GM19239 (cell line): ENCODE measurements at regions not wholly inside any gene's neighbourhood (a gene's known extent, or its start where the extent isn't known, plus 50 kb on each side); places are given as distances from the start of the nearest gene placed in this dataset.

Source experiments
- DNase-seq: peaks from one replicate; pipeline ENCODE4 v3.0.0; 2011; ENCODE audit warnings: low spot score; ENCODE audit not compliant: insufficient read length
- FAIRE-seq: peaks from 2 replicates; lab custom pipeline; 2011; peaks lifted over from hg19 to GRCh38; lab: Jason Lieb, UNC

DNA sequence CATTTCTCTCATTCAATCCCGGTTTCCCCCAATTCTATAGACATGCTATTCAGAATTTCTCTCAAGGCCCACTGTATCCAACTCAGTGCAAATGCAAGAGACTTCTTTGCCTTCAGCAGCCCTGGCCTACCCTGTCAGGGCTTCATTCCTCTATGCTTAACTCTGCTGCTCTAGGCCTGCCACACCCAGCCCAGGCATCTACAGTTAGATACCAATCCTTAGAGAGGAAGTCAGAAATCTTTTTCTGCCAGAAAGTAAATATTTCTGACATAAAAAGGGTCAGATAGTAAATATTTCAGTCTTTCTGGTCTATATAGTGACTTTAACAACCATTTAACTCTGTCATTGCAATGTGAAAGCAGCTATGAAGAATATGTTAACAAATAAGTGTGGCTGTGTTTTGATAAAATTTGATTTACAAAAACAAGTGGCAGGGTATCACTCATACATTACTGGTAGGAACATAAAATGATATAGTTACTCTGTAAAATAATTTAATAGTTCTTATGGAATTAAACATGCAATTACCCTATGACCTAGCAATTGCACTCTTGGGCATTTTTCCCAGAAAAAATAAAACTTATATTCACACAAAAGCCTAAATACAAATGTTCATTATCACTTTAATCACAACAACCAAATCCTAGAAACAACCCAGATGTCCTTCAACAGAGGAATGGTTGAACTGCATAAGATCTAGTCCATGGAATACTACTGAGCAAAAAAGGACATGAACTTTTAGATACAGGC, 942.0 kb downstream of the SQOR start:
- DNase-seq (no peak), FAIRE-seq (no peak)

DNA sequence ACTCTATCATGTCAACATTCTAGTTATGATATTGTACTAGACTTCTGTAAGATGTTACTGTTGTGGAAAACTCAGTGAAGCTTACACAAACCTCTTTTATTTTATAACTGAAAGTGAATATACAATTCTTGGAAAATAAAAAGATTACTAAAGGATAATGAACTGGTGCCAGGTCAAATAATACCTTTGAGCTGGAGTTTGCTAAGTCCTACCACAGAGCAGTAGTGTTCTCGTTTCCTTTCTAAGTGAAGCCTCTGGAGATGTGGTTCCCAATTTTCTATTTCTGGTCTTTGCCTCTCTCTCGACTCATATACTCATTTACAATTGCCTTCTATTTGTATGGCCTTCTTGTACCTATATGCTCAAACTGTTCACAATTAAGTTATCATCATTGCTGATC, 942.9 kb downstream of the SQOR start:
- DNase-seq = no peak
- FAIRE-seq = no peak

DNA sequence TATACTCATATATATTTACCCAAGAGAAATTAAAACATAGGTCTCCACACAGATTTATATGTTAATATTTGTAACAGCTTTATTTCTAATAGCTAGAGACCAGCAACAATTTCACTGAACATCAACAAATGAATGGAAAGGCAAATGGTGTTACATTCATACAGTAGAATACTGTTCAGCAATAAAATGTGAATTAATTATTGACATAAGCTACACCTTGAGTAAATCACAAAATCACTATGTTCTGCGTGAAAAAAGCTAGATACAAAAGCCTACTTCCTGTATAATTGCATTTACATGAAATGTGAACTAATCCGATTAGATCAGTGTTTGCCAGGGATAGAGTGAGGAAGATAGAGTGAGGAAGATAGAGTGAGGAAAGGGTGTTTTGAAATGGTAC, 945.7 kb downstream of the SQOR start:
- DNase-seq (no peak), FAIRE-seq (no peak)

DNA sequence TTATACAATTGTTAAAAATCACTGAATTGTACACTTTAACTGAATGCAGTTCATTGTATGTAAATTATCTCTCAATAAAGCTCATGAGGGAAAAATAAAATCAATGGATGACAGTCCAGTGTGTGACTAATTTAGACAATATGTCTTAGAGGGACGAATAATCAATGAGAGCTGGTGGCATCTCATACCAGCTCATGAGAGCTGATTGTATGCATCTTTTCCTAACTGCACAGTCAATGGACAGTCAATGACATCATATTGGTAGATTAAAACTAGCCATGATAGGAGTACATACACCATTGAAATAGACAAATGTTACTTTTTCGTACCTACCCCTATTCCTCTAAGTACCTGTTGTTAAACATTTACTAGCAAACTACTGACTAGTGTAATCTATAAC, 946.1 kb downstream of the SQOR start:
- no peak for DNase-seq
- no peak for FAIRE-seq

DNA sequence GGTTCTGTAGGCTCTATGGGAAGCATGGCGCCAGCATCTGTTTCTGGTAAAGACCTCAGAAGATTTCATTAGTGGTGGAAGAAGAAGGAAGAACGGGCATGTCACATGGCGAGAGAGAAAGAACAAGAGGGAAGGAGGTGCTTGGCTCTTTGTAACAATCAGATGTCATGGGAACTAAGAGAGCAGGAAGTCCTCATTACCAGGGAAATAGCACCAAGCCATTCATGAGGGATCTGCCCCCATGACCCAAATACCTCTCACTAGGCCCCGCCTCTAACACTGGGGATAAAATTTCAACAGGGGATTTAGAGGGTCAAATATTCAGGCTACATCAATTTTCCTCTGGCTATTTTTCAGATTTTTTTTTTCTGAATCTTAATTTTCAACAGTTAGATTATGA, 954.3 kb downstream of the SQOR start:
- FAIRE-seq = no peak
- no peak for DNase-seq

DNA sequence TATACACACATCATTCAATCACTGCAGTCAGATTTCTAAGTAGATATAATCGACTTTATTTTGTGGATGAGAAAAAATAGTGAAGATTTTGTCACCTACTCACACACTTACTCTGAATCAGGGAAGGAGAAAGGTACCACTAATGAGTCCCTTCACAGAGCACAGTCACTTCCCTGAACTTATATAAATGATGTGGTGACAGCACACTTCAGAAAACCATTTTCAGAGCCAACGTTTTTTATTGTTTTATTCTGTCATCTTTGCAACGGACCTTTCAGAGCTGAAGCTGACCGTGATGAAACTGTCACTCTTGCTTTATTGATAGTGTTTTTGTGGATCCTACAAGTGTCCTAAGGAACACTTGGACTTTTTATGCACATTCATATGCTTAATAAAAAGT, 956.6 kb downstream of the SQOR start:
- FAIRE-seq = no peak
- no peak for DNase-seq

DNA sequence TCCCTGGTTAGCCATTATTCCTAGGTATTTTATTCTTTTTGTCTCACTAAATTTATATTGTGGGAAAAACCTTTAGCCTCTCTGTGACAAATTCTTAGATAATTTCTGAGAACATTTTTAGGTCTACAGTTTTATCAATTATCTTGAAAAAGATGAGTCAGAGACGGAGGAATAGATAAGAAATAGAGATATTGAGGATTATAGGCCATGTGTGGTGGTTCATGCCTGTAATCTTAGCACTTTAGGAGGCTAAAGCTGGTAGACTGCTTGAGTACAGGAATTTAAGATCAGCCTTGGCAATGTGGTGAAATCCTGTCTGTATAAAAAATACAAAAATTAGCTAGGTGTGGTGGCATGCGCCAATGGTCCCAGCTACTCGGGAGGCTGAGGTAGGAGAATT, 960.2 kb downstream of the SQOR start:
- no peak for DNase-seq
- no peak for FAIRE-seq

DNA sequence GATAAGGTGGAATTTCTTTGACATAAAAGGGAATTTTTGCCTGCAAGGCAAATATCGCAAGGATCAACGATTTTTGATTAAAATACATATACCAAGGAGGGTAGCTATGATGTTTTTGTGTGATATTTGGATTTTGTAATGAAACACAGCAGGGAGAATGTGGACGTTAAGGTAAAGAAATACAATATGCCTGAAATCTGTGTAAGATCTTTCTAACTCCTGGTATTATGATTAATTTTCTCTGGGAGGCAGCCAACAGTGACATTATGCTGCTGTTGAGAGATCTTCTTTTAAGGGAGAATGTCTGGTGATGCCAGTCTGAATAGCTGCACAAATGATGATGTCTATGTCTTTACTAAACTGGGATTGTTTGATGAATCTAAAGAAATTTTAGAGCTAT, 972.2 kb downstream of the SQOR start:
- no peak for FAIRE-seq
- DNase-seq = no peak

DNA sequence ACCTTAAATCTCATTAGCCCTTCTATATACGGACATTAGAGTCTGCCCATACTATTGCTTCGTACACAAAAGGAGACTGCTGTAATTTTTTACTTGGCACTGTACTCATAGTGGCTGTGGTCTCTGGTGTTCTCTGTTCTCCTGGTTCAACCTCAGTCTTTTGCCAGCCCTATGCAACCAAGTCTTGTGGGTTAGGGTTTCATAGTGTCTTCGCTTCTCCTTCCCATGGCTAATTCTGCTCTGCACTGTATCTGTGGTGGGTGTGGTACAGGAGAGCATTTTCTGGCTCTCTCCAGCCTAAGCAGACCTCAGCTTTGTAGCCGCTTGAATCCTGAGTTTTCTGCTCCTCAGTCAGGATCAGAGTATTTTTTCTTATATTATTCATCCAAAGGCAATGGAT, 981.2 kb downstream of the SQOR start:
- no peak for DNase-seq
- no peak for FAIRE-seq

DNA sequence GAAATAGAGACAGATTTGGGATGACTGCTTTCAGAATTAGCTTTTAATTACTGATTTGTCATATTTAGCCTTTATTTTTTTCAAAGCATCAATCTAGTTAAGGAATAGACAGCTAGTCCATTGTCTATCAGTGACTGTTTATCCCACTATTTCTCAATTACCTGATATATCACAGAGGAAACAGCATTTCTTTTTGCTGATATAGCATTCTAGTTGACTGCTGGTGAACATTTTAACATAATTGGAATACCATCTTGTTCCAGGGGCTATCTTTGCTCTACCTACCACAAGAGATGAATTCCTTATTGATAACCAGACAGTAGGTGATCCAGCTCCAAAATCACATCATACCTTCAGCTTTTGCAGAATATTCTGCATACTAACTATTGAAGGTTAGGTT, 982.7 kb downstream of the SQOR start:
- no peak for DNase-seq
- no peak for FAIRE-seq

DNA sequence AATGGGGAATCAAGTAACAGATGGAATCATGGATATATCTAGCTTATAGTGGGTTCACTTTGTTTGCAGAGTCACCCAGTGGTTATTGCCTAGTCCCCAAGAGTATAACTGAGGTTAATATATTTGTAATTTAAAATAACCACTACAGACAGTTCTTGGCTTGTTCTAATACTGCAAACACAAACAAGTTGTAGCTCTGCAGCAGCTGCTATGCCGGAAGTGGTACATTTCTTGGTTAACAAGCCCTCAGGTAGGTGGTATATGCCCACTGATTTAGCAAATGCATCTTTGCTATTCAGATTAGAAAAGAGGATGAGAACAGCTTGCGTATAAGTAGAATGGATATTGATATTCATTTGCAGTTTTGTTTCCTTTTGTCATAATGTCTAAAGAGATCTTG, 984.2 kb downstream of the SQOR start:
- FAIRE-seq = no peak

DNA sequence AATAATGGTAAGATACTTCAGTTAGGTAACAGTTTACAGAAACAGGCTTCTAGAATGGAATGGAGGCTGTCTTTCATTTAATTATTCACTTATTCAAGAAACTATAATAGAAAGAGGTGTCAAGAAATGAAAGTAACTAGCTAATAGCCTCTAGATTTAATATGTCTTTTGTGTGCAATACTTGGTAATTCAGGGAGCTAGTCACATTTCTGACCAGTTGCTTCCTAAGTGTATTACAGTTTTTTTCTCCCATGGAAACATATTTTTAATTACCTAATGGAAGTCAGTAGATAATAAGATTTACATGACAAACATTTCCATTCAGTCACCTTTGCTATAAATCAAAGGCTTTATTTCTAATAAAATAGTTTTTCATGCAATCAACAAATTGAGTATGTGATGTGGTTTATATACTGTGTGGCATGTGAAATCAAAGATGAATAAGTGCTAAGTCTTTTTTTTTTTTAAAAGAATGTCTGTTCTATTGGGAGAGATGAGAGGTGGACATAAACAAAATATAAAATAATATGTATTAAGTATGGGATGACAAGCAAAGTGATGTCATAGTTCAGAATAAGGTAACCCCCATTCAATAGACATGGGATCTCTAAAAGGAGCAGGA, 985.7 kb downstream of the SQOR start:
- DNase-seq (no peak), FAIRE-seq (no peak)

More for the DNA sequence above, 984.2 kb downstream of the SQOR start:
- DNase-seq = no peak

DNA sequence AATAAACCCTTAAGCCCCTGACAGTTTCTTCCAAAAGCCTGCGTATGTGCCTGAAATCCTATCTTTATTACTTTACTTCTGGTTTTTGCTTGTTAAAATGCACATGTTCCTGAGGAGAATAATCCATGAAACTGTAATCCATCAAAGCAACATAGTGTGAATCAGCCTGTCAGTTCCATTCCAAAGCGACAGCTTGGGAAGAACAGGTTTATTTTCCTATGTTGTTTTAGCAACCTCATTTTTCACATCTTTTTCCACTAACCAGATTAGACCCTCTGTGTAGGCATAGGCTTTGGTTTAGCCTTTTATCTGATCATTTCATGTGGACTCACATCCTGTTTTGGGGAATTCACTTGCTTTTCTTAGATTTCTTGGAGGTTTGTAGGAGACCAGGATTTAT, 988.0 kb downstream of the SQOR start:
- DNase-seq (no peak), FAIRE-seq (no peak)

DNA sequence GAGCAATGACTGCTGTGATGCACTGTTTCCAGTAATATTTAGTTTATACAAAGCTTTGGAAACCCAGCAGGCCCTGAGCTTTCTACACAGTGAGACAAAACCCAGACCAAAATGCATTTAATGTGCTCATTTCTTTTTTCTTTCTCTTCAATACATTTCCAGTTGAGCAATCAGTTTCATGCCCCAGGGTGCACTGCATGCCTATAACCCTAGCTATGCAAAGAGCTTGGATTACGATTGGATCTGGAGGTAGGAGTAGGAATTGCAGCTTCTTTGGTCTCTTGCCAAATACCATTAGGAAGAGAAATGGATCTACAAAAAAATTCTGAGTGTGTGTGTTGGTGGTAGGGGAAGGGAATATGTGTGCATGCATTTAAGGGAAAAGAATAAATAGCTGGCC, 1001.4 kb downstream of the SQOR start:
- FAIRE-seq (no peak), DNase-seq (no peak)

DNA sequence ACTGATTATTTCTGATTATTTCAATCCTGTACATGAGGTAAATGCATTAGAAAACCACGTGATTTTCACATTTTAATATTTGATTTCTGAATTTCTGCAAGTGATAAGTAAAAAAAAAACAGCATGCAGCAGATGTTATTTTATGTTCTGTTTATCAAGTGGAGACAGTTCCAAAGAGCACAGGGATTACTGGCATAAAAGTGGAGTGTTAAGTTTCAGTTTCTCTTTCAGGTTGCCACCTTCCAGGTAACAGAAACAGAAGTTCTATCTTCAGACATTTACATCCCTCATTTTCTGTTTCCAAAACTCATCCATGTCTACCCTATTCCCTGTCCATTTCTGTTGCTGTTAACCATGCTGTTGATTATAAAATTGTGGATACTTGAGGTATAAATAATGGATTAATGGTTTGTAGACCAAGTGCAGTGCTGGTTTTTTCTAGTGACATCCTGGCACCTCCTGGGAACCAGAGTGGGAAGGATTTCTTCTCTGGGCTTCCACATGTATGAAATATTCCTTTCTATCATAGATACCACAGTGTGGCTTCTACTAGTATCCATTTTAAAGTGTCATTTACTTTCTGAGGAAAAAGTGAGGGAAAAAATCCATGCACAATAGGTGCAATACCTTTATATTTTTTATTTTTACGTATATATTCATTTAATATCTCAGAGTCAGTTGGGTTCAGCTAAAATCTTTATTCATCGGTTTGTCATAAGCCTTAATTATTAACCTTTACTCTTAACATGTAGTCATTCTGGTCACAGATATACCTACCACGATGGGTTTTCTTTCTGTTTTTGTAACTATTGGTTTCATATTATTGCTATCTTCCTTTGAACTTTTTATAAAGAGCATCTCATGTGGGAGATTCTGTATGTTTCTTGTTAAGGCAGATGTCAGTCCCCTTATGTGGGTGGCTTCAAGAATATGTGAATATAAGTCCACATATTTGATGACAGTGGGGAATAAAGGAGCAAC, 1010.0 kb downstream of the SQOR start:
- no peak for DNase-seq
- FAIRE-seq = no peak

DNA sequence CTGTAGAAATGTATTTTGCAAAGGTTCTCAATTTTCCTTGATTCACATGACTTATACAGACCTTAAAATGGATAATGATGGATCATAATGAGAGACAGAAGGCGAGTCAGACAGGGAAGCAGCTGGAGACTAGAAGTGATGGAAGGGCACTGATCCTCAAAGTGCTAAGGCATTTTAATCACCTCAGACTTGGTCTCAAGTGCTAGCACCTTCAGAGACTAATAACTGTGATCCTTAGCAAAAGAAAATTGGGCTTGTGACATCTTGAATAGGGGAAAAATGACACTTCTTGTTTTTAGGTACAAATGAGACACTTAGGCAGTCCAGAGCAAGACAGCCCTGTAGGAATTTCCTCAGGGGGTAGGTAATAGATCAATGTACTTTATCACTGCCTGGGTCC, 1011.7 kb downstream of the SQOR start:
- FAIRE-seq = no peak

DNA sequence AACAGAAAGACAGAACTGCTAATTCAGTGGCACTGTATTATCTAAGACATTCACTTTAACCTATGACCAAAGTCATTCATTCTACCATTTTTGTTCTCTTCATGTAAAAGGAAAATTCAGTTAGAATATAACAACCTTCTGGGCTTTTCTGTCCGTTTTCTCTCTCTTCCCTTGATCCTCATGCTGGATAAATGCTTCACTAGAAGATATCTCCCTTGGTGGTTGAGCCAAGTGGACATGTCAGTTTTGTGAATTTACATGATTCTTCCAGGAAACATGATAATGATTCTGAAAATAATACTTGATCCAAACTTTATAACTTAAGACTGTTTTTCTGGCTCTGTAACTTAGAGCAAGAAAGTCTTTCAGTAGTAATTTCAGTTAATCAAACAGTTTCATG, 1012.2 kb downstream of the SQOR start:
- FAIRE-seq = no peak

More for the DNA sequence above, 1011.7 kb downstream of the SQOR start:
- DNase-seq = no peak

DNA sequence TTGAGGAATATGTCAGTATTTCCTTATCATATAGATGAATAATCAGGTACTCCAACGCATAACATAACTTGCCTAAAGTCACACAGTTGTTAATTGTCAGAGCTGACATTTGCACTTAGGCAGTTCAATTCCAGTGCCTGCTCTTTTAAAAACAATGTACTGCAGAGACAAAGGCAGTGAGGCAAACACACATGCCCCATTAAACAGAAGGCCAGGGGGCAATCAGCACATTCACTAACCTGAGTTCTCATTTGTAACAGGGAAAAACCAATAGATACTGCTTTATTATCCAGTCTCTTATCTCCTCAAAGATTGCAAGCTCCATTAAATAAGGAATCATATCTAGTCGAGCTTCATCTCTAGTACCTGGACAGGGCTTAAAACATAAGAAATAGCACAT, 1017.4 kb downstream of the SQOR start:
- DNase-seq = no peak
- no peak for FAIRE-seq

More for the DNA sequence above, 1012.2 kb downstream of the SQOR start:
- DNase-seq = no peak

DNA sequence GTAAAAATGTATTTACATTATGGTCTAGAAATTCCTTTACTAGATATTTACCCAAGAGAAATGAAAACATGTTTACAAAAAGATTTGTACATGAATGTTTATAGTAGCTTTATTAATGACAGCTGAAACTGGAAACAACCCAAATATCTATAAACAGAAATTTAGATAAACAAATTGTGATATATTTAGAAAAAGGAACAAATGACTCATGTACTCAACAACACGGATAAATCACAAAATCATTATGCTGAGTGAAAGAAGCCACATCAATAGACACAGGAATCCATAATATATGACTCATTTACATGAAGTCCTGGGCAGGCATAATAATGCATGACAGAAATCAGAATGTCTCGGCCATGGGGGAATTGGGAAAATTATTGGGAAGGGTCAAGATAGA, 1020.2 kb downstream of the SQOR start:
- DNase-seq (no peak), FAIRE-seq (no peak)

DNA sequence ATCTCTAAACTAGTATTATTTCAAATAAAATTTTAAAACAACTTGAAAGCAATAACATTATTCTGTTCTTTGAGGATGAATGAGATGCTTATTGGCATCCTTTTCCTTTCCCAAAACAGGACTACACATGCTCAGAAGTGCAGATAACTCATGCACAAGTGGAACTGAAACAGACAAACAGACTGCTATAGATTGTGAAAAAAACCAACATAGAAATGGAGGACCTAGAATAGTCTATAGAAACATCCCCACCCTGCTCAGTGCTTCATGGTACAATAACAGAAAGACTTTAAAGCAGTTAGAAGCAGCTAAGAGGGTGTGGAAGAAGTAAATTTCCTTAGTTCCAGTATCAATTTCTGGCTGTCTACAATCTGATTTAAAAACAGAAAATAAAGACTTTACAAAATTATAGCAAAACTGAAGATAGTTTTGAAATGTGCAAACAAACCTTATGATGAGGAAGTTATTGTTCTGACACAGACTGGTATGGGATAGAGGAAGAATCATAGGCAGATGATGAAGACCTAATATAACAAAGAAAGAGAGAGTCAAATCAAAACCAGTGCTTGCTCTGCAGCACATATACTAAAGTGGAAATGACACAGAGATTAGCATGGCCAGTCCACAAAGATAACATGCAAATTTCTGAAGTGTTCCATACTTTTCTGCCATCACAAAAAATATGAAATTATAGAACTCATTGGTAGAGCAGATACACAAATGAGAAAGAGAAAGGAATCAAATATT, 1025.4 kb downstream of the SQOR start:
- FAIRE-seq (no peak), DNase-seq (no peak)
